ENCODE measurements at regions not wholly inside any gene's neighbourhood (a gene's known extent, or its start where the extent isn't known, plus 50 kb on each side); places are given as distances from the start of the nearest gene placed in this dataset.
"Not testable (repeated sequence)": the region's sequence is repeated elsewhere in the genome, so short reads cannot be mapped to it uniquely, and the experiment has no call there.

- CTCF ChIA-PET; BruUV-seq (replicated peaks): not testable (repeated sequence)
Observed at GRCh38 chr21:6492691-6493090, 4028.7 kb upstream of the TPTE start.

GRCh38 chr21:6493957-6494356 lies 4027.4 kb upstream of the TPTE start:
- BruUV-seq (replicated peaks); H3K27me3 ChIP-seq (replicated peaks; ENCODE audit: insufficient read depth, low read depth, low read length, poor library complexity); CTCF ChIA-PET; intact Hi-C loops (cut with micrococcal nuclease; ENCODE audit: unreplicated experiment); H3K27ac ChIP-seq (ENCODE audit: low read depth, low read length, poor library complexity, severe bottlenecking); DNase-seq (ENCODE audit: low spot score); H3K4me1 ChIP-seq (ENCODE audit: insufficient read depth, low read length, poor library complexity, severe bottlenecking); H3K4me3 ChIP-seq (ENCODE audit: low read depth, low read length, poor library complexity, severe bottlenecking); H3K9me3 ChIP-seq (ENCODE audit: low read depth, low read length, poor library complexity, severe bottlenecking); POLR2A ChIA-PET (ENCODE audit: low non-redundant PET); H3K36me3 ChIP-seq (ENCODE audit: insufficient read depth, low read length, poor library complexity, severe bottlenecking): not testable (repeated sequence)

More at GRCh38 chr21:6492691-6493090, 4028.7 kb upstream of the TPTE start:
- DNase-seq (ENCODE audit: low spot score); H3K4me1 ChIP-seq (ENCODE audit: insufficient read depth, low read length, poor library complexity, severe bottlenecking); H3K27me3 ChIP-seq (replicated peaks; ENCODE audit: insufficient read depth, low read depth, low read length, poor library complexity); POLR2A ChIA-PET (ENCODE audit: low non-redundant PET); H3K9me3 ChIP-seq (ENCODE audit: low read depth, low read length, poor library complexity, severe bottlenecking); H3K4me3 ChIP-seq (ENCODE audit: low read depth, low read length, poor library complexity, severe bottlenecking); H3K36me3 ChIP-seq (ENCODE audit: insufficient read depth, low read length, poor library complexity, severe bottlenecking); H3K27ac ChIP-seq (ENCODE audit: low read depth, low read length, poor library complexity, severe bottlenecking); intact Hi-C loops (cut with micrococcal nuclease; ENCODE audit: unreplicated experiment): not testable (repeated sequence)

GRCh38 chr21:6496356-6496755 lies 4025.0 kb upstream of the TPTE start:
- DNase-seq (ENCODE audit: low spot score); H3K9me3 ChIP-seq (ENCODE audit: low read depth, low read length, poor library complexity, severe bottlenecking); H3K27me3 ChIP-seq (replicated peaks; ENCODE audit: insufficient read depth, low read depth, low read length, poor library complexity); BruUV-seq (replicated peaks); H3K36me3 ChIP-seq (ENCODE audit: insufficient read depth, low read length, poor library complexity, severe bottlenecking); H3K4me3 ChIP-seq (ENCODE audit: low read depth, low read length, poor library complexity, severe bottlenecking); CTCF ChIA-PET; POLR2A ChIA-PET (ENCODE audit: low non-redundant PET); intact Hi-C loops (cut with micrococcal nuclease; ENCODE audit: unreplicated experiment); H3K4me1 ChIP-seq (ENCODE audit: insufficient read depth, low read length, poor library complexity, severe bottlenecking); H3K27ac ChIP-seq (ENCODE audit: low read depth, low read length, poor library complexity, severe bottlenecking): not testable (repeated sequence)

DNA sequence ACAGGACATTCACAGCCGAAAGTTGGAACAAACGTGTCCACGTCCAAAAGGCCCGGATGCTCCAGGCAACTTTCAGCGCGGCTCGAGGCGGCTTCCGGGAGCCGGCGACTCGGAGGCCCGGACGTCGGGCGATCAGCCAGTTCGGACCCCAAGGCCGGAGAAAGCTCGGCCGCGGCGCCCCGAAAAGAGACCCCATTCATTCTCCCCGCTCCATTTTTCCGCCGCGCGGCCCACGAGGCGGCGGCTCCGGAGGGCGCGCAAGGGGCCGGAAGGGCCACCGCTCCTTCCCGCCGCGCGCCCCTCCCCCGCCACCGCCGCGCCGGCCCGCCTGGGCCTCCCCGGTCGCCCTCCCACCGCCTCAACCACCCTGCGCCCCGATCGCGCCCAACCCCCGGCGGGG lies 4022.7 kb upstream of the TPTE start:
- POLR2A ChIA-PET (ENCODE audit: low non-redundant PET); intact Hi-C loops (cut with micrococcal nuclease; ENCODE audit: unreplicated experiment); H3K27me3 ChIP-seq (replicated peaks; ENCODE audit: insufficient read depth, low read depth, low read length, poor library complexity); BruUV-seq (replicated peaks); H3K36me3 ChIP-seq (ENCODE audit: insufficient read depth, low read length, poor library complexity, severe bottlenecking); H3K4me1 ChIP-seq (ENCODE audit: insufficient read depth, low read length, poor library complexity, severe bottlenecking); H3K9me3 ChIP-seq (ENCODE audit: low read depth, low read length, poor library complexity, severe bottlenecking); CTCF ChIA-PET: not testable (repeated sequence)
- Histone ChIP-seq H3K4me3 (ENCODE audit: low read depth, low read length, poor library complexity, severe bottlenecking) (peak overlapping the region; percentile 55), H3K27ac (ENCODE audit: low read depth, low read length, poor library complexity, severe bottlenecking) (peak overlapping the region; percentile 77)
- peak; percentile 8 for DNase-seq (ENCODE audit: low spot score)

DNA sequence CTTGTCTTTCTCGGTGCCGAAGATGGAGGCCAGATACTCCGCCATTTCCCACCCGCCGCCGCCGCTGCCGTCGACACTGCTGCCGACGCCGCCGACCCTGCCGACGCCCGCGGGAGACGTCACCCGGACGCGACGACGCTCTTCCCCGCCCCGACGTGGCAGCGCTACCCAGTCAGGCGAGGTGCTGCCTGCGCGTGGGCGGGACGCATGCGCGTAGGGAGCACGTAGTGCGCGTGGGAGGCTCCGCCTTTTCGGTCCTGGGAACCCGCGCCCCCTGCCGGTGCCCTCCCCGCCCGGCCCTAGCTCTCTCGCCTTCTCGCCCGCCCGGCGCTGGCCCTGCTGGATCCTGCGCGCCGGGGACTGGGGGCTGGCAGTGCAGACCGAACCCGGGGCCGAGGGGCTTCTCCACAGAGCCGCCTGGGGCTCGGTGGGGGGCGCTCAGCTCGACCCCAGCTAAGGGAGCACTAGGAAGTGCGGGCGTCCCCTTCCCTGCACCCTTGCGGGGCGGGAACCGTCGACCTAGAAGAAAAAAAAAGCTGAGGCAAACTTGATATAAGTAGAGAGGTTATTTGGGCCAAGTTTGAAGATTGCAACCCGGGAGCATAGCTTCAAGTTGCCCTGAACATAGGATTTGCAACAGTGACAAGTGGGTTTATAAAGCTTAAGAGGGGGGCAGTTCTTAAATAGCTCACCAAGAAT lies 4022.1 kb upstream of the TPTE start:
- CTCF ChIA-PET; H3K9me3 ChIP-seq (ENCODE audit: low read depth, low read length, poor library complexity, severe bottlenecking); DNase-seq (ENCODE audit: low spot score); H3K36me3 ChIP-seq (ENCODE audit: insufficient read depth, low read length, poor library complexity, severe bottlenecking); BruUV-seq (replicated peaks); POLR2A ChIA-PET (ENCODE audit: low non-redundant PET); intact Hi-C loops (cut with micrococcal nuclease; ENCODE audit: unreplicated experiment); H3K4me1 ChIP-seq (ENCODE audit: insufficient read depth, low read length, poor library complexity, severe bottlenecking); H3K27me3 ChIP-seq (replicated peaks; ENCODE audit: insufficient read depth, low read depth, low read length, poor library complexity): not testable (repeated sequence)
- peak overlapping the region; percentile 77 for H3K27ac ChIP-seq (ENCODE audit: low read depth, low read length, poor library complexity, severe bottlenecking)
- H3K4me3 ChIP-seq (ENCODE audit: low read depth, low read length, poor library complexity, severe bottlenecking): peak overlapping the region; percentile 55

GRCh38 chr21:6499866-6500265 lies 4021.5 kb upstream of the TPTE start:
- POLR2A ChIA-PET (ENCODE audit: low non-redundant PET); H3K36me3 ChIP-seq (ENCODE audit: insufficient read depth, low read length, poor library complexity, severe bottlenecking); H3K27ac ChIP-seq (ENCODE audit: low read depth, low read length, poor library complexity, severe bottlenecking); intact Hi-C loops (cut with micrococcal nuclease; ENCODE audit: unreplicated experiment); BruUV-seq (replicated peaks); H3K4me1 ChIP-seq (ENCODE audit: insufficient read depth, low read length, poor library complexity, severe bottlenecking); H3K4me3 ChIP-seq (ENCODE audit: low read depth, low read length, poor library complexity, severe bottlenecking); H3K9me3 ChIP-seq (ENCODE audit: low read depth, low read length, poor library complexity, severe bottlenecking); CTCF ChIA-PET; H3K27me3 ChIP-seq (replicated peaks; ENCODE audit: insufficient read depth, low read depth, low read length, poor library complexity); DNase-seq (ENCODE audit: low spot score): not testable (repeated sequence)

GRCh38 chr21:6500681-6501080 lies 4020.7 kb upstream of the TPTE start:
- H3K4me3 ChIP-seq (ENCODE audit: low read depth, low read length, poor library complexity, severe bottlenecking); H3K27ac ChIP-seq (ENCODE audit: low read depth, low read length, poor library complexity, severe bottlenecking); DNase-seq (ENCODE audit: low spot score); CTCF ChIA-PET; H3K4me1 ChIP-seq (ENCODE audit: insufficient read depth, low read length, poor library complexity, severe bottlenecking); intact Hi-C loops (cut with micrococcal nuclease; ENCODE audit: unreplicated experiment); BruUV-seq (replicated peaks); POLR2A ChIA-PET (ENCODE audit: low non-redundant PET); H3K27me3 ChIP-seq (replicated peaks; ENCODE audit: insufficient read depth, low read depth, low read length, poor library complexity); H3K36me3 ChIP-seq (ENCODE audit: insufficient read depth, low read length, poor library complexity, severe bottlenecking); H3K9me3 ChIP-seq (ENCODE audit: low read depth, low read length, poor library complexity, severe bottlenecking): not testable (repeated sequence)

- H3K4me1 ChIP-seq (ENCODE audit: insufficient read depth, low read length, poor library complexity, severe bottlenecking); BruUV-seq (replicated peaks); H3K36me3 ChIP-seq (ENCODE audit: insufficient read depth, low read length, poor library complexity, severe bottlenecking); POLR2A ChIA-PET (ENCODE audit: low non-redundant PET); H3K4me3 ChIP-seq (ENCODE audit: low read depth, low read length, poor library complexity, severe bottlenecking); DNase-seq (ENCODE audit: low spot score); H3K27me3 ChIP-seq (replicated peaks; ENCODE audit: insufficient read depth, low read depth, low read length, poor library complexity); H3K27ac ChIP-seq (ENCODE audit: low read depth, low read length, poor library complexity, severe bottlenecking); H3K9me3 ChIP-seq (ENCODE audit: low read depth, low read length, poor library complexity, severe bottlenecking); CTCF ChIA-PET; intact Hi-C loops (cut with micrococcal nuclease; ENCODE audit: unreplicated experiment): not testable (repeated sequence)
Observed at GRCh38 chr21:6506167-6506894, 4015.1 kb upstream of the TPTE start.
